H9 (cell line): ENCODE measurements at regions not wholly inside any gene's neighbourhood (a gene's known extent, or its start where the extent isn't known, plus 50 kb on each side); places are given as distances from the start of the nearest gene placed in this dataset.
A peak's percentile ranks its signal among the peaks of the same experiment; 100 is the strongest.

Experiments
- DNase-seq: peaks from one replicate; pipeline ENCODE4 v3.0.0-alpha.2; 2017
- H2AFZ ChIP-seq: one replicate; pipeline ENCODE4 v1.6.1; 2013; ENCODE audit warnings: mild to moderate bottlenecking, low read length, control low read depth, moderate library complexity
- H2AK5ac ChIP-seq: 2 replicates; pipeline ENCODE4 v1.6.1; 2013; ENCODE audit warnings: low read length, control low read depth, mixed read lengths; ENCODE audit not compliant: insufficient read length
- H2BK120ac ChIP-seq: one replicate; pipeline ENCODE4 v1.6.1; 2013; ENCODE audit warnings: low read depth, mild to moderate bottlenecking, low read length, control low read depth, inconsistent platforms; ENCODE audit not compliant: poor library complexity, severe bottlenecking
- H2BK12ac ChIP-seq: 2 replicates; pipeline ENCODE4 v1.6.1; 2013; ENCODE audit warnings: low read length, control low read depth, mixed read lengths, low read depth; ENCODE audit not compliant: insufficient read length
- H2BK15ac ChIP-seq: 2 replicates; pipeline ENCODE4 v1.6.1; 2013; ENCODE audit warnings: low read depth, low read length, control low read depth
- H2BK20ac ChIP-seq: one replicate; pipeline ENCODE4 v1.6.1; 2013; ENCODE audit warnings: low read depth, mild to moderate bottlenecking, low read length, control low read depth, inconsistent platforms; ENCODE audit not compliant: poor library complexity, severe bottlenecking
- H2BK5ac ChIP-seq: 2 replicates; pipeline ENCODE4 v1.6.1; 2013; ENCODE audit warnings: low read length, control low read depth, mixed read lengths; ENCODE audit not compliant: insufficient read length
- H3K14ac ChIP-seq: 2 replicates; pipeline ENCODE4 v1.6.1; 2013; ENCODE audit warnings: low read length, control low read depth; ENCODE audit not compliant: insufficient read depth
- H3K18ac ChIP-seq: 2 replicates; pipeline ENCODE4 v1.6.1; 2013; ENCODE audit warnings: low read depth, mild to moderate bottlenecking, mixed read lengths, low read length, control low read depth; ENCODE audit not compliant: insufficient read length
- H3K23ac ChIP-seq: 2 replicates; pipeline ENCODE4 v1.6.1; 2013; ENCODE audit warnings: low read length, control low read depth, mixed read lengths, low read depth; ENCODE audit not compliant: insufficient read length
- H3K23me2 ChIP-seq: 2 replicates; pipeline ENCODE4 v1.6.1; 2013; ENCODE audit warnings: low read depth, mild to moderate bottlenecking, mixed read lengths, low read length, control low read depth; ENCODE audit not compliant: insufficient read length, poor library complexity, severe bottlenecking
- H3K27ac ChIP-seq: 2 replicates; pipeline ENCODE4 v1.5.1; 2013; ENCODE audit warnings: low read length, control low read depth, mixed read lengths, low read depth; ENCODE audit not compliant: insufficient read length
- H3K27me3 ChIP-seq: 2 replicates; pipeline ENCODE4 v1.6.1; 2013; ENCODE audit warnings: low read length, control low read depth, inconsistent platforms; ENCODE audit not compliant: insufficient read depth
- H3K4ac ChIP-seq: 2 replicates; pipeline ENCODE4 v1.6.1; 2013; ENCODE audit warnings: low read depth, mild to moderate bottlenecking, control low read depth, inconsistent platforms, low read length, moderate library complexity
- H3K4me1 ChIP-seq: 2 replicates; pipeline ENCODE4 v1.6.1; 2013; ENCODE audit warnings: low read length, control low read depth, inconsistent platforms; ENCODE audit not compliant: insufficient read depth
- H3K4me2 ChIP-seq: 2 replicates; pipeline ENCODE4 v1.6.1; 2013; ENCODE audit warnings: low read length, control low read depth, mixed read lengths; ENCODE audit not compliant: insufficient read length, insufficient read depth
- H3K56ac ChIP-seq: 2 replicates; pipeline ENCODE4 v1.6.1; 2013; ENCODE audit warnings: low read depth, mild to moderate bottlenecking, mixed read lengths, low read length, control low read depth; ENCODE audit not compliant: insufficient read length
- H3K79me1 ChIP-seq: 2 replicates; pipeline ENCODE4 v1.6.1; 2013; ENCODE audit warnings: low read depth, mild to moderate bottlenecking, moderate library complexity, low read length, control low read depth, inconsistent platforms; ENCODE audit not compliant: insufficient read depth, poor library complexity, severe bottlenecking
- H3K79me2 ChIP-seq: 2 replicates; pipeline ENCODE4 v1.6.1; 2013; ENCODE audit warnings: low read length, control low read depth, inconsistent platforms; ENCODE audit not compliant: insufficient read depth
- H3K9ac ChIP-seq: 2 replicates; pipeline ENCODE4 v1.6.1; 2013; ENCODE audit warnings: low read length, control low read depth, mixed read lengths; ENCODE audit not compliant: insufficient read length; ENCODE audit errors: extremely low read depth
- H3K9me3 ChIP-seq: one replicate; pipeline ENCODE4 v1.6.1; 2013; ENCODE audit warnings: low read depth, low read length, inconsistent platforms; ENCODE audit not compliant: control insufficient read depth
- H3T11ph ChIP-seq: one replicate; pipeline ENCODE4 v1.6.1; 2013; ENCODE audit warnings: mild to moderate bottlenecking, low read length, control low read depth, inconsistent platforms
- H4K20me1 ChIP-seq: one replicate; pipeline ENCODE4 v1.6.1; 2013; ENCODE audit not compliant: control insufficient read depth, insufficient read length, insufficient read depth
- H4K5ac ChIP-seq: 2 replicates; pipeline ENCODE4 v1.6.1; 2013; ENCODE audit warnings: low read depth, mild to moderate bottlenecking, mixed read lengths, low read length, control low read depth; ENCODE audit not compliant: insufficient read length
- H4K8ac ChIP-seq: replicated peaks from 2 replicates; pipeline ENCODE4 v1.6.1; 2013; ENCODE audit warnings: low read length, control low read depth, mixed read lengths, low read depth; ENCODE audit not compliant: insufficient read length
- H4K91ac ChIP-seq: 2 replicates; pipeline ENCODE4 v1.6.1; 2013; ENCODE audit warnings: low read depth, mild to moderate bottlenecking, moderate library complexity, mixed read lengths, low read length, control low read depth; ENCODE audit not compliant: insufficient read length
- H3K27ac Mint-ChIP-seq, 3 experiments: 2 replicates in 2 of 3; 3 replicates in 1 of 3; pipeline ENCODE4 v1.8.0; 2020 to 2021; ENCODE audit warnings: mixed read lengths in 3 of 3, mild to moderate bottlenecking in 1 of 3, moderate library complexity in 1 of 3
- H3K27me3 Mint-ChIP-seq: 2 replicates; pipeline ENCODE4 v1.8.0; 2021; ENCODE audit warnings: low read depth, mild to moderate bottlenecking, moderate library complexity, mixed read lengths
- H3K36me3 Mint-ChIP-seq, 3 experiments: 2 replicates in 2 of 3; 3 replicates in 1 of 3; pipeline ENCODE4 v1.8.0; 2020 to 2021; ENCODE audit warnings: low read depth in 3 of 3, mixed read lengths in 3 of 3; ENCODE audit not compliant: insufficient read depth in 1 of 3
- H3K4me1 Mint-ChIP-seq, 2 experiments: 2 replicates each; pipeline ENCODE4 v1.8.0; 2020; ENCODE audit warnings: mixed read lengths in 2 of 2
- H3K4me3 Mint-ChIP-seq, 2 experiments: 2 replicates in 1 of 2; 3 replicates in 1 of 2; pipeline ENCODE4 v1.8.0; 2020 to 2021; ENCODE audit warnings: mild to moderate bottlenecking in 2 of 2, mixed read lengths in 2 of 2, moderate library complexity in 1 of 2
- H3K9me3 Mint-ChIP-seq, 2 experiments: 2 replicates in 1 of 2; 3 replicates in 1 of 2; pipeline ENCODE4 v1.8.0; 2020; ENCODE audit warnings: mild to moderate bottlenecking in 2 of 2, mixed read lengths in 2 of 2, moderate library complexity in 1 of 2
- CTCF ChIP-seq: fragments of 200-600 bp; sonication (generic); conservative IDR thresholded peaks from 3 replicates; pipeline ENCODE4 v1.8.0; 2021; ENCODE audit warnings: antibody characterized with exemption, mild to moderate bottlenecking
- WGBS: extraction: QIAGEN DNeasy Blood & Tissue Kit; methylation state at CpG from one replicate; pipeline ENCODE4 v1.1.7; 2013; ENCODE audit warnings: missing lambda C conversion rate, low lambda C conversion rate, mixed read lengths; ENCODE audit not compliant: insufficient read length; ENCODE audit errors: extremely low coverage; 5-methylcytosine and 5-hydroxymethylcytosine counted together

DNA sequence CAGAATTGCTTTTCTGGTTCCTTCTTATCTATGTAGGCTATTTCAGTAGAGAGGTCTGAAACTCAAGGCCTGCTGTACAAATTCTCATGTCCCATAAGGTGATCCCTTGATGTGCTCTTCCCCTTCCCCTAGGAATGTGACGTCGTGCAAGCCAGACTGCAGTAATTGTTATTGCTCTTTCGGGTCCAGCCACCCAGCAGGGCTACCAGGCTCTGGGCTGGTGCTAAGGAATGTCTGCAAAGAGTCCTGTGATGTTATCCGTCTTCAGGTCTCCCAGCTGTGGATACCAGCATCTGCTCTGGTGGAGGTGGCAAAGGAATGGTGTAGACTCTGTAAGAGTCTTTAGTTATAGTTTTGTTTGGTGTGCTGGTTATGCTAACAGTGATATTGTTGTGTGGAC, 378.7 kb downstream of the C4orf33 start:
- WGBS = no CpG with 5 or more reads among the region's 4 CpGs

More for the DNA sequence above, 378.7 kb downstream of the C4orf33 start:
- Histone ChIP-seq H2BK120ac (no peak overlapping the region), H3K23me2 (no peaks in the 10 kb centered on the region), H4K20me1 (no peaks in the 10 kb centered on the region), H3K9me3 (no peaks in the 10 kb centered on the region), H3K14ac (no peak overlapping the region), H3K79me1 (no peaks in the 10 kb centered on the region), H3K18ac (no peak overlapping the region), H3K27me3 (no peaks in the 10 kb centered on the region), H3K79me2 (no peaks in the 10 kb centered on the region), H4K8ac (no peak overlapping the region), H2AFZ (no peak overlapping the region), H4K5ac (no peak overlapping the region), H3K9ac (no peak overlapping the region), H3K23ac (no peak overlapping the region), H2AK5ac (no peak overlapping the region), H3K4me1 (no peaks in the 10 kb centered on the region), H3K56ac (no peak overlapping the region), H3T11ph (no peak overlapping the region), H3K4ac (no peak overlapping the region), H3K4me2 (no peak overlapping the region), H2BK15ac (no peak overlapping the region), H2BK20ac (no peak overlapping the region), H2BK5ac (no peak overlapping the region), H4K91ac (no peak overlapping the region), H2BK12ac (no peak overlapping the region), H3K27ac (no peak overlapping the region)
- H3K4me3 Mint-ChIP-seq = no peak overlapping the region
- peaks cover 4 to 9% of the 10 kb centered on the region in 2 experiments; a peak in 2 of 4 replicates for H3K4me1 Mint-ChIP-seq
- peak overlapping the region in 1 of 3 experiments; percentile 36; a peak in 2 of 7 replicates for H3K27ac Mint-ChIP-seq
- no peaks in the 10 kb centered on the region for H3K27me3 Mint-ChIP-seq
- TF ChIP-seq CTCF = no peak
- H3K9me3 Mint-ChIP-seq = no peaks in the 10 kb centered on the region; a peak in 2 of 5 replicates
- no peak for DNase-seq
- no peaks in the 10 kb centered on the region; a peak in 1 of 7 replicates for H3K36me3 Mint-ChIP-seq
